Smooth muscle cell (in vitro differentiated cells): ENCODE measurements at regions not wholly inside any gene's neighbourhood (a gene's known extent, or its start where the extent isn't known, plus 50 kb on each side); places are given as distances from the start of the nearest gene placed in this dataset.

ENCODE experiments used
- DNase-seq: peaks from one replicate; lab custom pipeline; 2025; ENCODE audit not compliant: unreplicated experiment; lab: John Stamatoyannopoulos, UW
- H2AFZ ChIP-seq: fragments of 200-600 bp; sonication (generic); 2 replicates; pipeline ENCODE4 v1.6.0; 2016; ENCODE audit warnings: antibody characterized with exemption, low read depth, mild to moderate bottlenecking
- H3F3A ChIP-seq: fragments of 200-600 bp; sonication (generic); 2 replicates; pipeline ENCODE4 v1.6.0; 2017; ENCODE audit warnings: antibody characterized with exemption, low read depth
- H3K27ac ChIP-seq: fragments of 200-600 bp; sonication (generic); 2 replicates; pipeline ENCODE4 v1.5.1; 2016; ENCODE audit warnings: low read depth, mild to moderate bottlenecking
- H3K27me3 ChIP-seq: fragments of 200-600 bp; sonication (generic); 2 replicates; pipeline ENCODE4 v1.6.1; 2016; ENCODE audit warnings: low read depth, mild to moderate bottlenecking
- H3K36me3 ChIP-seq: fragments of 200-600 bp; sonication (generic); 2 replicates; pipeline ENCODE4 v1.5.1; 2016; ENCODE audit warnings: low read depth
- H3K4me1 ChIP-seq: fragments of 200-600 bp; sonication (generic); 2 replicates; pipeline ENCODE4 v1.5.1; 2016; ENCODE audit warnings: low read depth
- H3K4me2 ChIP-seq: fragments of 200-600 bp; sonication (generic); 2 replicates; pipeline ENCODE4 v1.6.0; 2016; ENCODE audit warnings: mild to moderate bottlenecking
- H3K4me3 ChIP-seq: fragments of 200-600 bp; sonication (generic); 2 replicates; pipeline ENCODE4 v1.5.1; 2016; ENCODE audit warnings: mild to moderate bottlenecking
- H3K79me2 ChIP-seq: fragments of 200-600 bp; sonication (generic); 2 replicates; pipeline ENCODE4 v1.6.0; 2016; ENCODE audit warnings: low read depth, mild to moderate bottlenecking
- H3K9ac ChIP-seq: fragments of 200-600 bp; sonication (generic); 2 replicates; pipeline ENCODE4 v1.6.0; 2016; ENCODE audit warnings: low read depth
- H3K9me3 ChIP-seq: fragments of 200-600 bp; sonication (generic); replicated peaks from 2 replicates; pipeline ENCODE4 v1.5.1; 2016; ENCODE audit warnings: low read depth
- H4K20me1 ChIP-seq: fragments of 200-600 bp; sonication (generic); 2 replicates; pipeline ENCODE4 v1.6.0; 2016; ENCODE audit warnings: low read depth
- CTCF ChIP-seq: fragments of 200-600 bp; sonication (generic); IDR thresholded peaks from 2 replicates; pipeline ENCODE4 v1.5.1; 2017; ENCODE audit warnings: borderline replicate concordance, mild to moderate bottlenecking, antibody characterized with exemption; ENCODE audit not compliant: insufficient read depth, poor library complexity, severe bottlenecking
- WGBS: methylation state at CpG from one replicate; pipeline ENCODE4 v1.1.7; 2016; ENCODE audit warnings: low lambda C conversion rate; 5-methylcytosine and 5-hydroxymethylcytosine counted together

GRCh38 chr7:156274557-156274956 is 366.0 kb upstream of the RNF32 start:
- no peaks in the 10 kb centered on the region for H3K36me3 ChIP-seq

GRCh38 chr7:156261581-156261980 is 379.0 kb upstream of the RNF32 start:
- no peak overlapping the region for H2AFZ ChIP-seq
- no peaks in the 10 kb centered on the region for H3K4me1 ChIP-seq
- no peaks in the 10 kb centered on the region for H4K20me1 ChIP-seq
- H3K9me3 ChIP-seq = no peaks in the 10 kb centered on the region
- no peak overlapping the region for H3K4me3 ChIP-seq
- no peaks in the 10 kb centered on the region for H3K36me3 ChIP-seq
- H3K27me3 ChIP-seq = no peaks in the 10 kb centered on the region
- no peak overlapping the region for H3K9ac ChIP-seq
- DNase-seq = no peak
- no peak overlapping the region for H3K4me2 ChIP-seq
- TF ChIP-seq CTCF = no peak
- no peaks in the 10 kb centered on the region for H3F3A ChIP-seq
- no peaks in the 10 kb centered on the region for H3K79me2 ChIP-seq
- WGBS = 51% methylated on average over 3 of the region's 3 CpGs
- H3K27ac ChIP-seq = no peak overlapping the region

More at GRCh38 chr7:156274557-156274956, 366.0 kb upstream of the RNF32 start:
- Histone ChIP-seq H3K27ac (no peak overlapping the region), H3K4me3 (no peak overlapping the region), H4K20me1 (no peaks in the 10 kb centered on the region), H3K9me3 (no peaks in the 10 kb centered on the region), H3F3A (no peaks in the 10 kb centered on the region), H3K27me3 (no peaks in the 10 kb centered on the region), H3K4me2 (no peak overlapping the region), H3K9ac (no peak overlapping the region), H3K79me2 (no peaks in the 10 kb centered on the region), H2AFZ (no peak overlapping the region), H3K4me1 (no peaks in the 10 kb centered on the region)
- DNase-seq = no peak
- 86% methylated on average over 3 of the region's 3 CpGs for WGBS
- no peak for TF ChIP-seq CTCF

GRCh38 chr7:156257904-156258303 is 382.7 kb upstream of the RNF32 start:
- Histone ChIP-seq H2AFZ (no peak overlapping the region), H3K27ac (no peak overlapping the region), H3F3A (no peaks in the 10 kb centered on the region), H3K9me3 (no peaks in the 10 kb centered on the region), H3K4me1 (no peaks in the 10 kb centered on the region), H3K79me2 (no peaks in the 10 kb centered on the region), H3K4me2 (no peak overlapping the region), H3K9ac (no peak overlapping the region), H3K27me3 (no peaks in the 10 kb centered on the region), H3K4me3 (no peak overlapping the region), H4K20me1 (no peaks in the 10 kb centered on the region), H3K36me3 (no peaks in the 10 kb centered on the region)
- no peak for TF ChIP-seq CTCF
- DNase-seq = no peak
- 82% methylated on average over 1 of the region's 1 CpG for WGBS

DNA sequence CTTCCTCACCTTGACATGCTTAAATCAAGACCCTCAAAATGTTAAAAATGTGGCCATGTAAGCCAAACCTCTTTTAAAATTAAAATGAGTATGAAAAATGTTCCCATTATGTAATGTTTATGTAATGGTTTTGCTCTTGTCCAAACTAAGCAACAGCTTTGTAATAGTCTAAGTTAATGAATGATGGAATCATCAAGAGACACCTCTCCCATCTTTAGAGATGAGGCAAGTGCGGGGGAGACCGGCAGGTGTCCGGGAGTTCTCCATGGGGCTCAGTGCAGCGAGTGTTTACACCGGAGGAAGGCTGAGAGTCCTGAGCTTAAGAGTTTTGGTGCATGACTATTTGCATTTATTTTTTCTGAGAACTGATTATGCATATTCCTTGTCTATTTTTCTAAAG is 384.9 kb upstream of the RNF32 start:
- H3K9ac ChIP-seq = no peak overlapping the region
- no peaks in the 10 kb centered on the region for H3K79me2 ChIP-seq
- no peak overlapping the region for H2AFZ ChIP-seq
- no peak for TF ChIP-seq CTCF
- no peaks in the 10 kb centered on the region for H3K4me1 ChIP-seq
- H3K4me2 ChIP-seq = no peak overlapping the region
- DNase-seq = no peak
- no peaks in the 10 kb centered on the region for H3K27me3 ChIP-seq
- 89% methylated on average over 5 of the region's 5 CpGs for WGBS
- H3K36me3 ChIP-seq = no peaks in the 10 kb centered on the region
- no peak overlapping the region for H3K27ac ChIP-seq
- no peak overlapping the region for H3K4me3 ChIP-seq
- H4K20me1 ChIP-seq = no peaks in the 10 kb centered on the region
- H3F3A ChIP-seq = no peaks in the 10 kb centered on the region
- H3K9me3 ChIP-seq = no peaks in the 10 kb centered on the region
